HG03460 (cell line): ENCODE measurements at regions not wholly inside any gene's neighbourhood (a gene's known extent, or its start where the extent isn't known, plus 50 kb on each side); places are given as distances from the start of the nearest gene placed in this dataset.

ENCODE experiments used
- ATAC-seq: cut with Tn5 transposase; IDR thresholded peaks from one replicate; pipeline ENCODE4 v1.9.1; 2021; ENCODE audit not compliant: unreplicated experiment

DNA sequence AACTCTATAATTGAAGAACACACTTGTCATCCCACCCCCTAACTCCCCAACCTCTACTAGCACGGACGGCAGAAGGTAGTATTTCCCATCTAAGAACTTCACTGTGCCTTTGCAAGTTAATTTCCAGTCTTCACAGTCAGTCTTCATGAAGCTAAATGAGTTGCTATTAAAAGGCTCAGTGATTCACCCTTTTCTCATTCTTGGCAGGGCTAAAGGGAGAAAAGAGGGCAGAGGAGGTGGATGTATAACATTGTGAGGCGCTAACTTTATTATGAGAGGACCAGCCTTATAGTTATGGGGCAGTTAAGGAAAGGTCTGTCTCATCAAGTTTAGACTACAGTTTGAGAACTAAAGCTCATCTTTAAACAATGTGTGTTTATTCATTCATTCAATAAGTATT is 161.0 kb upstream of the S100G start:
- no peak for ATAC-seq

DNA sequence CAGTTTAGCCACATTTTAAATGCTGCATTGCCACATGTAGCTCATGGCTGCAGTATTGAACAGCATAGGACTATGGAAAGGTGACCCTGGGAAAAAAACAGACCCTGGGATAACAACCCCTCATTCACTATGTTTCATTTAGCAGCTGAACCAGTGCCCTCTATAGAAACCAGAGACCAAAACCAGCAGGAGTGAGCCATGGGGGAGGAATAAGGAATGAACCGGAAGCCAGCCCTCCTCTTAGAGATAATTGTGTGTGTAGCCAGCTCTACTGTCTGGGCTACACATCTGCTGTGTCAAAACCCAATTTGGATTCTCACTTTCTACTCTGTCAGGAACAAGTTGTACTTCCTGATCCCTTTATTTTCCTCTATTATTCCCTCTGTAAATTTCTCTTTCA is 158.5 kb upstream of the S100G start:
- ATAC-seq = no peak

DNA sequence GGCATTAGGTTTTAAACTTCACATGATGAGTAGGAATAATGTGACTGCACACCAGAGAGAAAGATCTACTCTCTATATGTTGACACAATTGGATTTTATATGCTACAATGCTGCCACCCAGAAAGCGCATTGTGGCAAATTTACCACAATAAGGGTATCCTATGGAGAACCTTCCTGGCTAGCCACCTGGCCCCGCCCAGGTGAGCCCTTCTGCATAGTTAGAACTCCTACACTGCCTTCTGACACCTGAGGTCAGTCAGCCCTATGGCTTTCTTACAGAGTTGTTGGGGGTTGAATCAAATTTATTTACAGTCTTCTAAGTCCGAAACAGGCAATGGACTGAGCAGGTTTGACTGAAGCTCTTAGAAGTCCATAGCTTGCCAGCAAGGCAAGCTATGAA is 153.8 kb upstream of the S100G start:
- no peak for ATAC-seq

DNA sequence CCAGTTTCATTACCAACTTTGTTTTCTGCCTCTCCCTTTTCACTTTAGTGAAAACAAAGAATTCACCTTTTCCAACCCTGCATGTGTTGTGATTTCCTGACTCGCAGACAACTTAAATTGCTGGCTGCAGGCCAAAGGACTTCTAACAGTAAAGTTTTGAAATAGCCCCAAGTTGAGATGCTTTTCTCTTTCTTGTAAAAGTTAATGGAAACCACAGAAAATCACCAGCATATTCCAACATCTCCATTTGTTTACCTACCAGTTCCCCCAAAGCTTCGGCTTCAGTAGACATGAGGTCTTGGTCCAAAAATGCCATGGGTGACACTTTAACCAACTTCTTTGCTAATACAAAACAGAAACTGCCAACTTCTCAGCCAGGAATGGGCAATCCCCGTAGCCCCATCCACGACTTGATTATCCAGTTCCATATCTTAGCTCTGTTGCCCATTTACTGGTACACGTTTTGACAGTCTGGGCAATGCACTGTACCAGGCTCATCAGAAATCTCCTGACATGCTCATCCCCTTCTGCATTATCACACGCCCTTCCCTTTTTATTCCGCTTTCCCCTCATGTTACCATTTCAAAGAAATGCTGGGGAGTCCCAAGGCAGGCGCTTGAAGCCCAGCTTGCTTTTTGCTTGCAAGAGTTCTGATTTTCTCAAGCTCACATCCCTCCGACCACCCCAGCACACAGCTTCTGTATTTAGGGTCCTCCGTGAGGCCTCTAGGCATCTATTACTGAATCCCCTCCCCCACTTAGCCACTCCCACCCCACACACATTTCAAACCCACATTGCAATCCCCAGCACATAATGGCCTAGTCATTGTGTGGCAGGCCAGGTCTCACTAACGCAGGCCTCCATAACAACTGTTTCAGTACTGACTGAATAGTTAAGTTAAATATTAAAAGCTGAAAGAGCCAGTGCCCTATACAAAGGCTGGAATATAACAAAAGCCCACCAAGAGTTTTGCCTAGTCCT is 137.9 kb upstream of the S100G start:
- no peak for ATAC-seq

DNA sequence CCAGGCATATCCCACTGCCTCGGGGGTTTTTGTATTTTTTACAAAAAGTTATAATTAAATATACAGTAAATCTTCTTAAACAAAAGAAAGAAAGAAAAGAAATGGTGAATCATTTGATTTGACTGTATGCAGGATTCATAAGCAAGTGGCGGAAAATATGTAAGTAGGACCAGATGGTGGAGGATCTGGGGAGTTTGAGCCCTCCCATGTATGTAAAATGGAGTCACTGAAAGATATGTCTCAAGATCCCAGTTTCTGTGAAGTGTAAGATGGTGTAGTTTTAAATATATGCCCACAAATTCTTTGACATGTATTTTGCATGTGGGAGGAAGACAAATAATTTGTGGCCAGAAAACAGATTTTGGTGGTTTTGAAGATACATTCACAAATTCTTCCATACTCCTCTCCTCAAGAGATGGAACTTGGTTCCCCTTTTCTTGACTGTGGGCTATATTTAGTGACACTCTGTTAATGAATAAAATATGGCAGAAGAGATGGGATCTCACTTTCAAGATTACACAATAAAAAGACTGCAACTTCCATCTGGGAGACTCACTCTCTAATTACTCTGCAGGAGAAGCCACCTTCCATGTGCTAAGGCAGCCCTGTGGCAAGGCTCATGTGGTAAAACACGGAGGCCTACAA is 133.6 kb upstream of the S100G start:
- ATAC-seq = no peak

DNA sequence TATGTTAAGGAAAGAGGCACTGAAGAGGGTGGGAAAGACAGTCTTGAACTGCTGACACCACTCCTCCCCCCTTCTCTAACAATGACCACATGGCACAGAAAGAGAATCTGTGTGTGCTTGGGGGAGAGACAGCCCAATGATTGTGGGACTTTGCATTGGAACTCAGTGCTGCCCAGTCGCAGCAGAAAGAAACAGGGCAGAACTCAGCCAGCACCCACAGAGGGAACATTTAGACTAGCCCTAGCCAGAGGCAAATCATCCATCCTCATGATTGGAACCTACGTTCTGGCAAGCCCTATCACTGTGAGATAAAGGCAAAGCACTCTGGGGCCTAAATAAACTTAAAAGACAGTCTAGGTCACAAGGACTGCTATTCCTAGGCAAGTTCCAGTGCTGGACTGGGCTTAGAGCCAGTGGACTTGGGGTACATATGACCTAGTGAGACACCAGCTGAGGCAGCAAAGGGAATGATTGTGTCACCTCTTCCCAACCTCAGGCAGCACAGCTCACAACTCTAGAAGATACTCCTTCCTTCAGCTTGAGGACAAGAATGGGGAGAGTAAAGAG is 132.8 kb upstream of the S100G start:
- no peak for ATAC-seq

DNA sequence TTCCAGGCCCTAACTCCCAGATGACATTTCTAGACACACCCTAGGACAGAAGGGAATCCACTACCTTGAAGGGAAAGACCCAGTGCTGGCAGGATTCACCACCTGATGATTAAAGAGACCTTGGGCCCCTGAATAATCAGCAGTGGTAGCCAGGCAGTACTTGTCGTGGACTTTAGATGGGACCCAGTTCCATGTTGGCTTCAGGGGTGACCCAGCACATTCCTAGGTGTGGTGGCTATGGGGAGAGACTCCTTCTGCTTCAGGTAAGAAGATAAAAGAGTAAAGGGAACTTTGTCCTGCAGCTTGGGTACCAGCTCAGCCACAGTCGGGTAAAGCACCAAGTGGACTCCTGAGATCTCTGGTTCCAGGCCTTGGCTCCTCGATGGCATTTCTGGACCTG is 131.8 kb upstream of the S100G start:
- no peak for ATAC-seq

DNA sequence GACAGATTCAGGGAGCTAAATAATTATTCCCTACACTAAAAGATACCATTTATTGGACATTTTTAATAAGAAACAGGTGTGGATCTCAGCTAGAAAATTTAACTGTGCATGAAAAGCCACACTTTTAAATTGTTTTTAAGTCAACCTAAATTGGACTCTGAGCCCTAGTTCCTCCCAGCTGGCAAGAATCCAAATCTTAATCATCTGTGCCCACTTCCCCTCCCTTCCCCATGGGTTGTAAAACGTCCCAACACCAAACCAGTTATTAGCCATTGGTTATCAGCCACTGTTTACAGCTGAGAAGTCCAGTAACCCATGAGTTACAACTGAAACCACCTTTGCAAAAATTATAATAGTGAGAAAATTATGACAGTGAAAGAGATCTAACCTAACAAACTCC is 125.6 kb upstream of the S100G start:
- ATAC-seq = no peak

DNA sequence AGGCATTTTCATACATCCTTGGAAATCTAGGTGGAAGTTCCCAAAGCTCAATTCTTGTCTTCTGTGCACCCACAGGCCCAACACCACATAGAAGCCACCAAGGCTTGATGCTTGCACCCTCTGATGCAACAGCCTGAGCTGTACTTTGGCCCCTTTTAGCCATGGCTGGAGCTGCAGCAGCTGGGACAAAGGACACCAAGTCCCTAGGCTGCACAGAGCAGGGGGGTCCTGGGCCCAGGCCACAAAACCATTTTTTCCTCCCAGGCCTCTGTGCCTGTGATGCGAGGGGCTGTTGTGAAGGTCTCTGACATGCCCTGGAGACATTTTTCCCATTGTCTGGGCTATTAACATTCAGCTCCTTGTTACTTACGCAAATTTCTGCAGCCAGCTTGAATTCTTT is 124.0 kb upstream of the S100G start:
- ATAC-seq = no peak

DNA sequence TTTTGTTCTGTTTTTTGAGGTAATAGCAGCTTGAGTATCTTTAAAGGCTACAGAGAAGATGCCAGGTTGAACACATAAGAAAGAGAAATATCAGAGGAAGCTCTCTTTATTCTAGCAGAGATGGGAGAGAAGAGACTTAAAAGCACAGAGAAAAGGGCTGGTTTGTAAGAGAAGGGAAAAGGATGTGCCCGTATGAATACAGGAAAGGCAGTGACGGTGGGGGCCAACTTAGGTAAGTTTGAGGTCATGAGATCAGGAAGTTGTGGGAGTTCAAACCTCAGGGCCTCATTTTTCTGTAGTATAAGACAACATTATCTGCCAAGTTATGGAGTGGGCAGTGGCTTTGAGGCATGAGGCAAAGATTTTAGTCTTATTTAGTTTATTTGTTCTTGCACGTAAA is 121.3 kb upstream of the S100G start:
- ATAC-seq = no peak
